GM23338 (cell line): ENCODE measurements at regions not wholly inside any gene's neighbourhood (a gene's known extent, or its start where the extent isn't known, plus 50 kb on each side); places are given as distances from the start of the nearest gene placed in this dataset.

Source experiments
- ATAC-seq: fragments of 200-7000 bp; cut with Tn5 transposase; 3 replicates; pipeline ENCODE4 v1.9.1; 2020
- DNase-seq: peaks from one replicate; pipeline ENCODE4 v3.0.0-alpha.2; 2015; ENCODE audit warnings: low spot score
- H2AFZ ChIP-seq: fragments of 200-600 bp; sonication (generic); 2 replicates; pipeline ENCODE4 v1.8.0; 2016; ENCODE audit warnings: antibody characterized with exemption, mild to moderate bottlenecking, moderate library complexity
- H3F3A ChIP-seq: fragments of 200-600 bp; sonication (generic); replicated peaks from 2 replicates; pipeline ENCODE4 v1.8.0; 2017; ENCODE audit warnings: antibody characterized with exemption, mixed run types, low read depth
- H3K27ac ChIP-seq: fragments of 200-600 bp; sonication (generic); 2 replicates; pipeline ENCODE4 v1.6.1; 2016; ENCODE audit warnings: low read depth
- H3K27me3 ChIP-seq: fragments of 200-600 bp; sonication (generic); 2 replicates; pipeline ENCODE4 v1.8.0; 2016; ENCODE audit warnings: mild to moderate bottlenecking, mixed run types, moderate library complexity; ENCODE audit not compliant: insufficient read depth
- H3K36me3 ChIP-seq: fragments of 200-600 bp; sonication (generic); 2 replicates; pipeline ENCODE4 v1.8.0; 2016; ENCODE audit warnings: mild to moderate bottlenecking; ENCODE audit not compliant: insufficient read depth
- H3K4me1 ChIP-seq: fragments of 200-600 bp; sonication (generic); 2 replicates; pipeline ENCODE4 v1.8.0; 2016; ENCODE audit warnings: mild to moderate bottlenecking, moderate library complexity; ENCODE audit not compliant: insufficient read depth
- H3K4me2 ChIP-seq: fragments of 200-600 bp; sonication (generic); 2 replicates; pipeline ENCODE4 v1.7.1; 2017; ENCODE audit warnings: mixed run types
- H3K4me3 ChIP-seq: fragments of 200-600 bp; sonication (generic); 2 replicates; pipeline ENCODE4 v1.6.1; 2016; ENCODE audit warnings: mixed run types
- H3K79me2 ChIP-seq: fragments of 200-600 bp; sonication (generic); replicated peaks from 2 replicates; pipeline ENCODE4 v1.8.0; 2017; ENCODE audit warnings: mild to moderate bottlenecking; ENCODE audit not compliant: insufficient read depth
- H3K9me2 ChIP-seq: fragments of 200-600 bp; sonication (generic); 2 replicates; pipeline ENCODE4 v1.8.0; 2017; ENCODE audit not compliant: insufficient read depth
- H4K20me1 ChIP-seq: fragments of 200-600 bp; sonication (generic); replicated peaks from 2 replicates; pipeline ENCODE4 v1.8.0; 2017; ENCODE audit warnings: mild to moderate bottlenecking; ENCODE audit not compliant: insufficient read depth
- H3K27ac Mint-ChIP-seq: 2 replicates; pipeline ENCODE4 v1.8.0; 2020; ENCODE audit warnings: inconsistent platforms, mild to moderate bottlenecking, moderate library complexity, mixed read lengths
- H3K27me3 Mint-ChIP-seq: 3 replicates; pipeline ENCODE4 v1.8.0; 2022; ENCODE audit warnings: low read depth, mild to moderate bottlenecking, moderate library complexity, mixed read lengths, inconsistent platforms; ENCODE audit not compliant: insufficient read depth, poor library complexity
- H3K36me3 Mint-ChIP-seq: 3 replicates; pipeline ENCODE4 v1.8.0; 2021; ENCODE audit warnings: low read depth, mild to moderate bottlenecking, inconsistent platforms, moderate library complexity, mixed read lengths
- H3K4me1 Mint-ChIP-seq: 3 replicates; pipeline ENCODE4 v1.8.0; 2020; ENCODE audit warnings: mild to moderate bottlenecking, inconsistent platforms, mixed read lengths
- H3K4me3 Mint-ChIP-seq: 3 replicates; pipeline ENCODE4 v1.8.0; 2021; ENCODE audit warnings: moderate library complexity, mild to moderate bottlenecking, inconsistent platforms, mixed read lengths
- H3K9me3 Mint-ChIP-seq: 3 replicates; pipeline ENCODE4 v1.8.0; 2020; ENCODE audit warnings: moderate library complexity, mild to moderate bottlenecking, inconsistent platforms, mixed read lengths
- CREB1 ChIP-seq: fragments of 250-450 bp; sonication (Bioruptor Pico); IDR thresholded peaks from 2 replicates; pipeline ENCODE4 v1.5.0; 2020; ENCODE audit warnings: low read depth, mild to moderate bottlenecking, moderate library complexity
- EZH2 ChIP-seq: fragments of 200-600 bp; sonication (generic); IDR thresholded peaks from one replicate; pipeline ENCODE4 v1.8.0; 2017; ENCODE audit warnings: antibody characterized with exemption, mild to moderate bottlenecking, low read depth; ENCODE audit not compliant: unreplicated experiment
- EZH2phosphoT487 ChIP-seq: fragments of 200-600 bp; sonication (generic); IDR thresholded peaks from one replicate; pipeline ENCODE4 v1.8.1; 2018; ENCODE audit warnings: antibody characterized with exemption; ENCODE audit not compliant: unreplicated experiment
- JUNB ChIP-seq: IDR thresholded peaks from one replicate; pipeline ENCODE4 v1.6.1; 2016; ENCODE audit warnings: antibody characterized with exemption; ENCODE audit not compliant: unreplicated experiment
- NANOG ChIP-seq: IDR thresholded peaks from 2 replicates; pipeline ENCODE4 v1.6.1; 2016; ENCODE audit warnings: antibody characterized with exemption, borderline replicate concordance
- POLR2AphosphoS5 ChIP-seq: IDR thresholded peaks from 2 replicates; pipeline ENCODE4 v1.6.1; 2016; ENCODE audit warnings: antibody characterized with exemption, low read depth
- STAT1 ChIP-seq: IDR thresholded peaks from one replicate; pipeline ENCODE4 v1.6.1; 2016; ENCODE audit warnings: antibody characterized with exemption; ENCODE audit not compliant: unreplicated experiment
- ZNF114 ChIP-seq: fragments of 250-450 bp; sonication (Bioruptor Pico); IDR thresholded peaks from 2 replicates; pipeline ENCODE4 v1.5.0; 2020; ENCODE audit warnings: mild to moderate bottlenecking, moderate library complexity
- ZNF331 ChIP-seq: fragments of 250-450 bp; sonication (Bioruptor Pico); IDR thresholded peaks from 2 replicates; pipeline ENCODE4 v1.5.0; 2020; ENCODE audit warnings: low read depth, mild to moderate bottlenecking, moderate library complexity
- TF ChIP-seq, protein P1 (sequence below): IDR thresholded peaks from one replicate; pipeline ENCODE4 v1.6.1; 2018; ENCODE audit warnings: antibody characterized with exemption; ENCODE audit not compliant: unreplicated experiment
- TF ChIP-seq, protein P2 (sequence below): fragments of 250-450 bp; sonication (Bioruptor Pico); IDR thresholded peaks from 2 replicates; pipeline ENCODE4 v1.5.0; 2020; ENCODE audit warnings: mild to moderate bottlenecking, moderate library complexity
- TF ChIP-seq, protein P3 (sequence below), 2 experiments: fragments of 200-600 bp in 1 of 2; sonication (generic) in 1 of 2; conservative IDR thresholded peaks; 2 replicates each; pipeline versions ENCODE4 v1.5.1 to v1.6.1; 2016 to 2017; ENCODE audit warnings: antibody characterized with exemption in 2 of 2, low read depth in 2 of 2, mild to moderate bottlenecking in 2 of 2, moderate library complexity in 1 of 2
- TF ChIP-seq, protein P4 (sequence below): IDR thresholded peaks from 2 replicates; pipeline ENCODE4 v1.6.1; 2016; ENCODE audit warnings: antibody characterized with exemption

DNA sequence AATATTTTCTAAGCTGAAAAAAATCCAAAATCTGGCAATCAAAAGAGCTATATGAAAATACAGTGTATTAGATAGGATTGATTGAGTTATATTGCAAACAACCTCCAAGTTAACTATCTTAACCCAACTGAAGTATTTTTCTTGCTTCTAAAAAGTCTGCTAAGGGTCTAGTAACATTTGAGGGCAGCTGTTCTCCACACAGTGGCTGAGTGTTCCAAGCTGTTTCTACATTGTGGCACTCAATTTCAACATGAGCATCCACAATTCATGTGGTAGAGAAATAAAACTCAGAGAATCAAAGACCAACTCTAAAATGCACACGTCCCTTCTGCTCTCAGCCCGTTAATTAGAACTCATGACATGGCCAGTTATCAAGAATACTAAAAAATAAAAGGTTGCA, 340.0 kb downstream of the C12orf50 start:
- ATAC-seq (no peak), DNase-seq (no peak)
- no peaks in the 10 kb centered on the region for H3K36me3 Mint-ChIP-seq
- Histone ChIP-seq H3K27me3 (no peaks in the 10 kb centered on the region), H3K4me3 (no peak overlapping the region), H3K4me1 (peaks cover 4% of the 10 kb centered on the region; the same call in 1 of the 2 replicates), H3K9me2 (peaks cover 4% of the 10 kb centered on the region; the same call in 1 of the 2 replicates), H3K4me2 (no peak overlapping the region), H4K20me1 (no peaks in the 10 kb centered on the region), H2AFZ (no peak overlapping the region), H3K79me2 (no peaks in the 10 kb centered on the region), H3F3A (no peaks in the 10 kb centered on the region), H3K27ac (no peak overlapping the region), H3K36me3 (no peaks in the 10 kb centered on the region)
- H3K27me3 Mint-ChIP-seq, result peaks cover 4% of the 10 kb centered on the region
- H3K27ac Mint-ChIP-seq, result no peak overlapping the region
- TF ChIP-seq, protein P1, sequence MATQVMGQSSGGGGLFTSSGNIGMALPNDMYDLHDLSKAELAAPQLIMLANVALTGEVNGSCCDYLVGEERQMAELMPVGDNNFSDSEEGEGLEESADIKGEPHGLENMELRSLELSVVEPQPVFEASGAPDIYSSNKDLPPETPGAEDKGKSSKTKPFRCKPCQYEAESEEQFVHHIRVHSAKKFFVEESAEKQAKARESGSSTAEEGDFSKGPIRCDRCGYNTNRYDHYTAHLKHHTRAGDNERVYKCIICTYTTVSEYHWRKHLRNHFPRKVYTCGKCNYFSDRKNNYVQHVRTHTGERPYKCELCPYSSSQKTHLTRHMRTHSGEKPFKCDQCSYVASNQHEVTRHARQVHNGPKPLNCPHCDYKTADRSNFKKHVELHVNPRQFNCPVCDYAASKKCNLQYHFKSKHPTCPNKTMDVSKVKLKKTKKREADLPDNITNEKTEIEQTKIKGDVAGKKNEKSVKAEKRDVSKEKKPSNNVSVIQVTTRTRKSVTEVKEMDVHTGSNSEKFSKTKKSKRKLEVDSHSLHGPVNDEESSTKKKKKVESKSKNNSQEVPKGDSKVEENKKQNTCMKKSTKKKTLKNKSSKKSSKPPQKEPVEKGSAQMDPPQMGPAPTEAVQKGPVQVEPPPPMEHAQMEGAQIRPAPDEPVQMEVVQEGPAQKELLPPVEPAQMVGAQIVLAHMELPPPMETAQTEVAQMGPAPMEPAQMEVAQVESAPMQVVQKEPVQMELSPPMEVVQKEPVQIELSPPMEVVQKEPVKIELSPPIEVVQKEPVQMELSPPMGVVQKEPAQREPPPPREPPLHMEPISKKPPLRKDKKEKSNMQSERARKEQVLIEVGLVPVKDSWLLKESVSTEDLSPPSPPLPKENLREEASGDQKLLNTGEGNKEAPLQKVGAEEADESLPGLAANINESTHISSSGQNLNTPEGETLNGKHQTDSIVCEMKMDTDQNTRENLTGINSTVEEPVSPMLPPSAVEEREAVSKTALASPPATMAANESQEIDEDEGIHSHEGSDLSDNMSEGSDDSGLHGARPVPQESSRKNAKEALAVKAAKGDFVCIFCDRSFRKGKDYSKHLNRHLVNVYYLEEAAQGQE, result no peak
- no peak for TF ChIP-seq JUNB
- no peak for TF ChIP-seq EZH2
- TF ChIP-seq, protein P2, sequence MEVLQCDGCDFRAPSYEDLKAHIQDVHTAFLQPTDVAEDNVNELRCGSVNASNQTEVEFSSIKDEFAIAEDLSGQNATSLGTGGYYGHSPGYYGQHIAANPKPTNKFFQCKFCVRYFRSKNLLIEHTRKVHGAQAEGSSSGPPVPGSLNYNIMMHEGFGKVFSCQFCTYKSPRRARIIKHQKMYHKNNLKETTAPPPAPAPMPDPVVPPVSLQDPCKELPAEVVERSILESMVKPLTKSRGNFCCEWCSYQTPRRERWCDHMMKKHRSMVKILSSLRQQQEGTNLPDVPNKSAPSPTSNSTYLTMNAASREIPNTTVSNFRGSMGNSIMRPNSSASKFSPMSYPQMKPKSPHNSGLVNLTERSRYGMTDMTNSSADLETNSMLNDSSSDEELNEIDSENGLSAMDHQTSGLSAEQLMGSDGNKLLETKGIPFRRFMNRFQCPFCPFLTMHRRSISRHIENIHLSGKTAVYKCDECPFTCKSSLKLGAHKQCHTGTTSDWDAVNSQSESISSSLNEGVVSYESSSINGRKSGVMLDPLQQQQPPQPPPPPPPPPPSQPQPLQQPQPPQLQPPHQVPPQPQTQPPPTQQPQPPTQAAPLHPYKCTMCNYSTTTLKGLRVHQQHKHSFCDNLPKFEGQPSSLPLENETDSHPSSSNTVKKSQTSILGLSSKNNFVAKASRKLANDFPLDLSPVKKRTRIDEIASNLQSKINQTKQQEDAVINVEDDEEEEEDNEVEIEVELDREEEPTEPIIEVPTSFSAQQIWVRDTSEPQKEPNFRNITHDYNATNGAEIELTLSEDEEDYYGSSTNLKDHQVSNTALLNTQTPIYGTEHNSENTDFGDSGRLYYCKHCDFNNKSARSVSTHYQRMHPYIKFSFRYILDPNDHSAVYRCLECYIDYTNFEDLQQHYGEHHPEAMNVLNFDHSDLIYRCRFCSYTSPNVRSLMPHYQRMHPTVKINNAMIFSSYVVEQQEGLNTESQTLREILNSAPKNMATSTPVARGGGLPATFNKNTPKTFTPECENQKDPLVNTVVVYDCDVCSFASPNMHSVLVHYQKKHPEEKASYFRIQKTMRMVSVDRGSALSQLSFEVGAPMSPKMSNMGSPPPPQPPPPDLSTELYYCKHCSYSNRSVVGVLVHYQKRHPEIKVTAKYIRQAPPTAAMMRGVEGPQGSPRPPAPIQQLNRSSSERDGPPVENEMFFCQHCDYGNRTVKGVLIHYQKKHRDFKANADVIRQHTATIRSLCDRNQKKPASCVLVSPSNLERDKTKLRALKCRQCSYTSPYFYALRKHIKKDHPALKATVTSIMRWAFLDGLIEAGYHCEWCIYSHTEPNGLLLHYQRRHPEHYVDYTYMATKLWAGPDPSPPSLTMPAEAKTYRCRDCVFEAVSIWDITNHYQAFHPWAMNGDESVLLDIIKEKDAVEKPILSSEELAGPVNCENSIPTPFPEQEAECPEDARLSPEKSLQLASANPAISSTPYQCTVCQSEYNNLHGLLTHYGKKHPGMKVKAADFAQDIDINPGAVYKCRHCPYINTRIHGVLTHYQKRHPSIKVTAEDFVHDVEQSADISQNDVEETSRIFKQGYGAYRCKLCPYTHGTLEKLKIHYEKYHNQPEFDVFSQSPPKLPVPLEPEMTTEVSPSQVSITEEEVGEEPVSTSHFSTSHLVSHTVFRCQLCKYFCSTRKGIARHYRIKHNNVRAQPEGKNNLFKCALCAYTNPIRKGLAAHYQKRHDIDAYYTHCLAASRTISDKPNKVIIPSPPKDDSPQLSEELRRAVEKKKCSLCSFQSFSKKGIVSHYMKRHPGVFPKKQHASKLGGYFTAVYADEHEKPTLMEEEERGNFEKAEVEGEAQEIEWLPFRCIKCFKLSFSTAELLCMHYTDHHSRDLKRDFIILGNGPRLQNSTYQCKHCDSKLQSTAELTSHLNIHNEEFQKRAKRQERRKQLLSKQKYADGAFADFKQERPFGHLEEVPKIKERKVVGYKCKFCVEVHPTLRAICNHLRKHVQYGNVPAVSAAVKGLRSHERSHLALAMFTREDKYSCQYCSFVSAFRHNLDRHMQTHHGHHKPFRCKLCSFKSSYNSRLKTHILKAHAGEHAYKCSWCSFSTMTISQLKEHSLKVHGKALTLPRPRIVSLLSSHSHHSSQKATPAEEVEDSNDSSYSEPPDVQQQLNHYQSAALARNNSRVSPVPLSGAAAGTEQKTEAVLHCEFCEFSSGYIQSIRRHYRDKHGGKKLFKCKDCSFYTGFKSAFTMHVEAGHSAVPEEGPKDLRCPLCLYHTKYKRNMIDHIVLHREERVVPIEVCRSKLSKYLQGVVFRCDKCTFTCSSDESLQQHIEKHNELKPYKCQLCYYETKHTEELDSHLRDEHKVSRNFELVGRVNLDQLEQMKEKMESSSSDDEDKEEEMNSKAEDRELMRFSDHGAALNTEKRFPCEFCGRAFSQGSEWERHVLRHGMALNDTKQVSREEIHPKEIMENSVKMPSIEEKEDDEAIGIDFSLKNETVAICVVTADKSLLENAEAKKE (CRISPR knock-in tag), result no peak
- TF ChIP-seq ZNF331, result no peak
- TF ChIP-seq, protein P3, sequence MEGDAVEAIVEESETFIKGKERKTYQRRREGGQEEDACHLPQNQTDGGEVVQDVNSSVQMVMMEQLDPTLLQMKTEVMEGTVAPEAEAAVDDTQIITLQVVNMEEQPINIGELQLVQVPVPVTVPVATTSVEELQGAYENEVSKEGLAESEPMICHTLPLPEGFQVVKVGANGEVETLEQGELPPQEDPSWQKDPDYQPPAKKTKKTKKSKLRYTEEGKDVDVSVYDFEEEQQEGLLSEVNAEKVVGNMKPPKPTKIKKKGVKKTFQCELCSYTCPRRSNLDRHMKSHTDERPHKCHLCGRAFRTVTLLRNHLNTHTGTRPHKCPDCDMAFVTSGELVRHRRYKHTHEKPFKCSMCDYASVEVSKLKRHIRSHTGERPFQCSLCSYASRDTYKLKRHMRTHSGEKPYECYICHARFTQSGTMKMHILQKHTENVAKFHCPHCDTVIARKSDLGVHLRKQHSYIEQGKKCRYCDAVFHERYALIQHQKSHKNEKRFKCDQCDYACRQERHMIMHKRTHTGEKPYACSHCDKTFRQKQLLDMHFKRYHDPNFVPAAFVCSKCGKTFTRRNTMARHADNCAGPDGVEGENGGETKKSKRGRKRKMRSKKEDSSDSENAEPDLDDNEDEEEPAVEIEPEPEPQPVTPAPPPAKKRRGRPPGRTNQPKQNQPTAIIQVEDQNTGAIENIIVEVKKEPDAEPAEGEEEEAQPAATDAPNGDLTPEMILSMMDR (conservative IDR thresholded peaks at IDR 0.05; ENCODE audit: low read depth in 2 of 2), result no peak
- TF ChIP-seq NANOG, result no peak
- no peak for TF ChIP-seq EZH2phosphoT487
- TF ChIP-seq ZNF114, result no peak
- no peak for TF ChIP-seq CREB1
- no peak for TF ChIP-seq STAT1
- TF ChIP-seq, protein P4, sequence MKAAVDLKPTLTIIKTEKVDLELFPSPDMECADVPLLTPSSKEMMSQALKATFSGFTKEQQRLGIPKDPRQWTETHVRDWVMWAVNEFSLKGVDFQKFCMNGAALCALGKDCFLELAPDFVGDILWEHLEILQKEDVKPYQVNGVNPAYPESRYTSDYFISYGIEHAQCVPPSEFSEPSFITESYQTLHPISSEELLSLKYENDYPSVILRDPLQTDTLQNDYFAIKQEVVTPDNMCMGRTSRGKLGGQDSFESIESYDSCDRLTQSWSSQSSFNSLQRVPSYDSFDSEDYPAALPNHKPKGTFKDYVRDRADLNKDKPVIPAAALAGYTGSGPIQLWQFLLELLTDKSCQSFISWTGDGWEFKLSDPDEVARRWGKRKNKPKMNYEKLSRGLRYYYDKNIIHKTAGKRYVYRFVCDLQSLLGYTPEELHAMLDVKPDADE, result no peak
- TF ChIP-seq POLR2AphosphoS5, result no peak
- H3K4me1 Mint-ChIP-seq, result peaks cover 10% of the 10 kb centered on the region
- no peaks in the 10 kb centered on the region for H3K9me3 Mint-ChIP-seq
- H3K4me3 Mint-ChIP-seq, result no peak overlapping the region
